Tongue (tissue), 1 donor: ENCODE measurements at regions not wholly inside any gene's neighbourhood (a gene's known extent, or its start where the extent isn't known, plus 50 kb on each side); places are given as distances from the start of the nearest gene placed in this dataset.
"Not testable (repeated sequence)": the region's sequence is repeated elsewhere in the genome, so short reads cannot be mapped to it uniquely, and the experiment has no call there.

Experiments
- DNase-seq: peaks from one replicate; pipeline ENCODE4 v3.0.0-alpha.2; 2015

- no peak for DNase-seq
Measured at GRCh38 chr4:125262502-125262901, 52.3 kb upstream of the FAT4 start.

DNA sequence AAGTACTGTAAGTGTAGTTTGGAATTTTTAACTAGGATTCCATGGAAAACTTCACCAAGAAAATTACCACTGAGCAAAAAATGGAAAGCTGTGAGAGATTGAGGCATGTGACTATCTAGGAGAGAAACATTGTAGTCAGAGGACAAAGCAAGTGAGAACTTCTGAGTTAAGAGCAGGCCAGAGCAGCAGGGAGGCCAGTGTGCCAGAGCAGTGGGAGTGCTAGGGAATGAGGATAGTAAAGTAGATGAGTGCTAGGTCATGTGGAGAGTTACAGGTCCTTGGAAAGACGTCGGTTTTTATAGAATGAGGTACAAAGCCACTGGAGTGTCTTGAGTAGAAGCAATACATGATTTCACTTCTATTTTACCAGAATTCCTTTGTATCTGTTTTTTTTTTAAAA, 52.7 kb upstream of the FAT4 start:
- no peak for DNase-seq

GRCh38 chr4:125254106-125254505, 60.6 kb upstream of the FAT4 start:
- DNase-seq, result no peak

GRCh38 chr4:125244848-125245450, 69.8 kb upstream of the FAT4 start:
- peak; percentile 77 for DNase-seq

- no peak for DNase-seq
Measured at GRCh38 chr4:125243789-125244397, 70.9 kb upstream of the FAT4 start.

- DNase-seq, result no peak
Measured at GRCh38 chr4:125235971-125236370, 78.8 kb upstream of the FAT4 start.

GRCh38 chr4:125231661-125232060, 83.1 kb upstream of the FAT4 start:
- DNase-seq, result no peak

DNA sequence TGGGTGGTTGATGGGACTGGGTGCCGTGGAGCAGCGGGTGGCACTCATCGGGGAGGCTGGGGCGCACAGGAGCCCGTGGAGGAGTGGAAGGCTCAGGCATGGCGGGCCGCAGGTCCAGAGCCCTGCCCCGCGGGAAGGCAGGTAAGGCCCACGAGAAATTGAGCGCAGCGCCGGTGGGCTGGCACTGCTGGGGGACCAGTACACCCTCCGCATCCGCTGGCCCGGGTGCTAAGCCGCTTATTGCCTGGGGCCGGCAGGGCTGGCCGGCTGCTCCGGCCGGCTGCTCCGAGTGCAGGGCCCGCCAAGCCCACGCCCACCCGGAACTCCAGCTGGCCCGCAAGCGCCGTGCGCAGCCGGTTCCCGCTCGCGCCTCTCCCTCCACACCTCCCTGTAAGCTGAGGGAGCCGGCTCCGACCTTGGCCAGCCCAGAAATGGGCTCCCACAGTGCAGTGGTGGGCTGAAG, 85.1 kb upstream of the FAT4 start:
- no peak for DNase-seq

DNA sequence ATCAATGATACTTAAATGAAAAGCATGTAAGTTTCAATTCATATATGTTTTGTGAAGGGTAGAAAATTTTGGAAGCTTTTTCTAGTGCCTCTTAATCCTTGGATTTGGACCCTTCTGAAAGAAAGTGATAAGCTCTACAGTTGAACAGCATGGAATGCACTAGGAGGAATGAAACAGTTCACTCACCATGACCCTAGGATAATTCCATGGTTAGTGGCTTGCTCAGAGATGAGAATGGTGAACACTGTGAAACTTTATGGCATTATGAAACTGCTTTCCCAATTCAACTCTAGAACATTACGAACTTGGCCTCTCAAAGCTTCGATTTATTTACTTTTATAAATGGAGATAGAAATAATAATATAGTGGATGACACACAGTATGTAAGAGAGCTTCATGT, 88.9 kb upstream of the FAT4 start:
- DNase-seq, result no peak

GRCh38 chr4:125200556-125200955, 114.2 kb upstream of the FAT4 start:
- DNase-seq, result no peak

DNA sequence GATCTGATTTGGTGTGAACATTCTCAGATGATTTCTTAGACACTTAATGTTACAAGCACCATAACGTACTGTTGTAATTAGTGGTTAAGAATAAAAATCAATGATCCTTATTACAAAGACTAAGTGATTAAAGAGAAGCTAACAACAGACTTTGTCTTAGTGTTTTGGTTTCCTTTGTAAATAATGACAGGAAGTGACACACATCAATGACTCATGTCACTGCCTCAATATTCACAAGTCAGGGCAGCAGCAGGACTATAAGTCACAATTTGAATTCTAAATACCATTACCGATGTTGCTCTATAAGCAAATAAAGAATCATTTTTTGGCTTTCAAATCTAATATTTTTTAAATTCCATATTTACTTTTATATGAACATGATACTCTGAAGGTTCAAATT, 115.8 kb upstream of the FAT4 start:
- no peak for DNase-seq

DNA sequence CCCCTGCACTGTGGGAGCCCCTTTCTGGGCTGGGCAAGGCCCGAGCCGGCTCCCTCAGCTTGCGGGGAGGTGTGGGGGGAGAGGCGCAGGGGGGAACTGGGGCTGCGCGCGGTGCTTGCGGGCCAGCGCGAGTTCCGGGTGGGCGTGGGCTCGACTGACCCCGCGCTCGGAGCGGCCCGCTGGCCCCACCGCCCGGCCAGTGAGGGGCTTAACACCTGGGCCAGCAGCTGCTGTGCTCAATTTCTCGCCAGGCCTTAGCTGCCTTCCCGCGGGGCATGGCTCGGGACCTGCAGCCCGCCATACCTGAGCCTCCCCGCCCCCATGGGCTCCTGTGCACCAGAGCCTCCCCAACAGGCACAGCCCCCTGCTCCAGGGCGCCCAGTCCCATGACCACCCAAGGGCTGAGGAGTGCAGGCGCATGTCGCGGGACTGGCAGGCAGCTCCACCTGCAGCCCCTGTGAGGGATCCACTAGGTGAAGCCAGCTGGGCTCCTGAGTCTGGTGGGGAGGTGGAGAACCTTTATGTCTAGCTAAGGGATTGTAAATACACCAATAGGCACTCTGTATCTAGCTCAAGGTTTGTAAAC, 122.8 kb upstream of the FAT4 start:
- DNase-seq, result not testable (repeated sequence)

GRCh38 chr4:125191232-125191631, 123.5 kb upstream of the FAT4 start:
- DNase-seq, result no peak

DNA sequence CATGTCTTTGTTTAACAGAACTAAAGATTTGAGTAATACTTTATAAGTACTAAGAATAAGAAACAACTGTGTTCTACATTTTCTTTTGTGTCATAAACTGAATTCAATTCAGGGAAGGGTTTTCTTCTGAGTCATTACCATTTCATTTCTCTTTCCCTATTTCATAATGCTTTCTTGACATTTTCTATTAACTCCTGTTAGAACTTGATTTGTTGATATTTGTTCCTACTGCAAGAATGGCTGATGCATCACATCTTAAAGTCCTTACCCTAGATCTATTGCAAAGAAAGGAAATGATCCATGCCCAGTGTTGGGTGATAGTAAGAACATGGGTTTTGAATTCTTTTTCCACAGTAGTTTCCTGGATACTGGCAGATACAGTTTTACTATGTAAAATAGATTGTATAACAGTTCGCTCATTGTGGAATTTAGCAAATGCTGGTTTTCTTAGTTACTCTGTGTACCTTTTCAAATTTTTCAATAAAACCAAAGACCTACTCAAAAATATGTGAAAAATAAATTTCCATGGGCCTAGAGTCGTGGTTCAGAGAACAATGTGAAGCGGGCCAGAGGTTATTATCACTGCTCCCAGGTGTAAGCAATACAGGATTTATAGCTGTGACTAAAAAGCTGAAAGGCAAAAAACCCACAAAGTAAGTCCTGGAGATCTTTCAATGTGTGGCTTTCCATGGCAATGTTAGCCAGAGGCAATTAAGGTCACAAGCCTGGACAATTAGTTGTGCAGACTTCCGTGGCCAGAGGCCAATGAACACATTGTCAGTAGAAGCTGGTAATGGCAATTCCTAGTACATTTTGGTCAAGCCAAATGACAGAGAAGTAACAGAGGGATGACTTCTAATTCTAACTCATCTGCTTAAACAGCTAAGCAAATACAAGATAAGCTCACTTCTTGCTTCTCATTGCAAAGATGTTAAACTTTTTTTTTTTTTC, 127.3 kb upstream of the FAT4 start:
- no peak for DNase-seq

DNA sequence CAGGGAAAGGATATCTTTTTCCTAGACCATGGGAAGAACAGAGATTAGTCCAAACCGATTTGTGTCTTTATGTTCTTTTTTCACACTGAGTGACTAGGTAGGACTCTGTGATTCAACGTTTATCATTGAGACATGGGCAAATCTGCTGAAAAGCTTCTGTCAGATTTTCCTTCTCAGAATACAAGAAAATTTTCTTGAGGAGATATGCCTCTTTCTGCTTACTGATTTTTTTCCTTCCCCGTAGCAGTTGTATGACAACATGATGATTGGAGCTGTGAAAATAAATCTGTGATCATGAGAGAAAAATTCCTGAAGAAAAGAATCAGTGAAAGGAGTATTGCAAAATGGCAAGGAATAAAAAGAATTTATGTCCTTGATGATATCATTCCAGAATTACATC, 130.6 kb upstream of the FAT4 start:
- no peak for DNase-seq

- no peak for DNase-seq
Measured at GRCh38 chr4:125181804-125182203, 133.0 kb upstream of the FAT4 start.

GRCh38 chr4:125179727-125180126, 135.0 kb upstream of the FAT4 start:
- no peak for DNase-seq

DNA sequence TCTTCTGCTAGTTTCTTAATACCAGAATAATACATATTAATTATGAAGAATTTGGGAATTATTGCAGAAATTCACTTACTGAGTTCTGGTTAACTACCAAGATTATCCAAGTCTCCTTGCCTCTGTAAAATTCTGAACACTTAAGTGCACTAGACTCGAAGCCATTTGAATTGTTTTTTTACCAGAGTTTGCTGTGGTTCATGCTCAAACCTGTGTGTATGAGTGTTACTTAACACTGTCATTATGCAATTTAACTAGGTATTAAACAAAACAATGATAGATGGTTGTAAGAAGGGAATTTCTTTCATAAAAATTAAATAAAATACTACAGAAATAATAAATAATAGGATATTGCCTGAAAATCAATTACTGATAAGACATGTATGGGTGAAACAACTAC, 145.6 kb upstream of the FAT4 start:
- DNase-seq, result no peak

GRCh38 chr4:125168531-125168930, 146.2 kb upstream of the FAT4 start:
- no peak for DNase-seq

GRCh38 chr4:125166012-125166411, 148.7 kb upstream of the FAT4 start:
- DNase-seq, result not testable (repeated sequence)

- peak; percentile 12 for DNase-seq
Measured at GRCh38 chr4:125159001-125159400, 155.8 kb upstream of the FAT4 start.

- DNase-seq, result no peak
Measured at GRCh38 chr4:125155251-125155650, 159.5 kb upstream of the FAT4 start.

GRCh38 chr4:125140966-125141495, 173.7 kb upstream of the FAT4 start:
- no peak for DNase-seq
